Astrocyte (in vitro differentiated cells and primary cell): ENCODE measurements at regions not wholly inside any gene's neighbourhood (a gene's known extent, or its start where the extent isn't known, plus 50 kb on each side); places are given as distances from the start of the nearest gene placed in this dataset.

ENCODE experiments used
- DNase-seq: peaks from one replicate; pipeline ENCODE4 v3.0.0-alpha.2; 2010; ENCODE audit warnings: low read depth
- FAIRE-seq: peaks from 2 replicates; lab custom pipeline; 2011; peaks lifted over from hg19 to GRCh38; lab: Jason Lieb, UNC
- H2AFZ ChIP-seq: 2 replicates; pipeline ENCODE4 v1.6.0; 2012; ENCODE audit warnings: low read depth, low read length, inconsistent platforms
- H3K27ac ChIP-seq: 2 replicates; pipeline ENCODE4 v1.5.1; 2011; ENCODE audit warnings: low read depth, low read length, inconsistent platforms
- H3K27me3 ChIP-seq: 2 replicates; pipeline ENCODE4 v1.6.0; 2011; ENCODE audit warnings: low read length, inconsistent platforms; ENCODE audit not compliant: insufficient read depth
- H3K36me3 ChIP-seq: 2 replicates; pipeline ENCODE4 v1.5.1; 2011; ENCODE audit warnings: low read length, inconsistent platforms; ENCODE audit not compliant: insufficient read depth
- H3K4me1 ChIP-seq: 2 replicates; pipeline ENCODE4 v1.5.1; 2011; ENCODE audit warnings: low read length, inconsistent platforms; ENCODE audit not compliant: insufficient read depth
- H3K4me2 ChIP-seq: 2 replicates; pipeline ENCODE4 v1.6.0; 2012; ENCODE audit warnings: low read length, inconsistent platforms
- H3K4me3 ChIP-seq: 2 replicates; pipeline ENCODE4 v1.5.1; 2011; ENCODE audit warnings: low read depth, mild to moderate bottlenecking, low read length, inconsistent platforms; ENCODE audit not compliant: insufficient read depth
- H3K79me2 ChIP-seq: 2 replicates; pipeline ENCODE4 v1.6.0; 2012; ENCODE audit warnings: mild to moderate bottlenecking, low read length, inconsistent platforms; ENCODE audit not compliant: insufficient read depth
- H3K9ac ChIP-seq: 2 replicates; pipeline ENCODE4 v1.6.0; 2012; ENCODE audit warnings: mild to moderate bottlenecking, low read length, inconsistent platforms
- H3K9me3 ChIP-seq: 2 replicates; pipeline ENCODE4 v1.5.1; 2012; ENCODE audit warnings: low read depth, mild to moderate bottlenecking, low read length, inconsistent platforms; ENCODE audit not compliant: insufficient read depth
- H4K20me1 ChIP-seq: 2 replicates; pipeline ENCODE4 v1.6.0; 2012; ENCODE audit warnings: low read length, inconsistent platforms; ENCODE audit not compliant: insufficient read depth
- H3K27ac Mint-ChIP-seq: one replicate; pipeline ENCODE4 v1.8.0; 2021; ENCODE audit warnings: mild to moderate bottlenecking, mixed read lengths; ENCODE audit not compliant: unreplicated experiment
- H3K27me3 Mint-ChIP-seq: one replicate; pipeline ENCODE4 v1.8.0; 2021; ENCODE audit warnings: low read depth, mixed read lengths; ENCODE audit not compliant: unreplicated experiment
- H3K36me3 Mint-ChIP-seq: one replicate; pipeline ENCODE4 v1.8.0; 2021; ENCODE audit warnings: low read depth, mixed read lengths; ENCODE audit not compliant: unreplicated experiment
- H3K4me1 Mint-ChIP-seq: one replicate; pipeline ENCODE4 v1.8.0; 2021; ENCODE audit warnings: low read depth, mixed read lengths; ENCODE audit not compliant: unreplicated experiment
- H3K4me3 Mint-ChIP-seq: one replicate; pipeline ENCODE4 v1.8.0; 2021; ENCODE audit warnings: mild to moderate bottlenecking, moderate library complexity, mixed read lengths; ENCODE audit not compliant: unreplicated experiment
- H3K9me3 Mint-ChIP-seq: one replicate; pipeline ENCODE4 v1.8.0; 2021; ENCODE audit warnings: mild to moderate bottlenecking, mixed read lengths; ENCODE audit not compliant: unreplicated experiment
- CTCF ChIP-seq: IDR thresholded peaks from 2 replicates; pipeline ENCODE4 v1.5.1; 2011; ENCODE audit warnings: low read depth, mild to moderate bottlenecking, inconsistent platforms, low read length, moderate library complexity; ENCODE audit not compliant: insufficient read depth
- EZH2 ChIP-seq: IDR thresholded peaks from 2 replicates; pipeline ENCODE4 v1.6.1; 2012; ENCODE audit warnings: mild to moderate bottlenecking, low read length, inconsistent platforms; ENCODE audit not compliant: insufficient read depth

- H3K4me1 Mint-ChIP-seq, result peaks cover 11% of the 10 kb centered on the region
- no peak for FAIRE-seq
- H3K27ac ChIP-seq, result no peak overlapping the region
Observed at GRCh38 chr6:25051083-25051482, 115.3 kb upstream of the RIPOR2 start.

GRCh38 chr6:25052181-25052580 lies 116.4 kb upstream of the RIPOR2 start:
- peaks cover 2% of the 10 kb centered on the region for H3K36me3 Mint-ChIP-seq
- no peaks in the 10 kb centered on the region for H3K36me3 ChIP-seq
- H3K27ac Mint-ChIP-seq, result no peak overlapping the region
- no peak for FAIRE-seq
- no peak overlapping the region for H3K4me3 Mint-ChIP-seq
- no peak overlapping the region for H3K9ac ChIP-seq
- no peak for TF ChIP-seq CTCF
- TF ChIP-seq EZH2, result no peak
- H3K4me2 ChIP-seq, result no peak overlapping the region
- no peaks in the 10 kb centered on the region for H3K27me3 Mint-ChIP-seq
- H3K9me3 Mint-ChIP-seq, result no peaks in the 10 kb centered on the region
- H3K79me2 ChIP-seq, result no peaks in the 10 kb centered on the region
- no peak overlapping the region for H3K4me3 ChIP-seq
- H3K4me1 ChIP-seq, result peaks cover 24% of the 10 kb centered on the region
- DNase-seq, result no peak
- no peak overlapping the region for H2AFZ ChIP-seq
- no peaks in the 10 kb centered on the region for H3K9me3 ChIP-seq
- peaks cover 11% of the 10 kb centered on the region for H3K4me1 Mint-ChIP-seq
- no peak overlapping the region for H3K27ac ChIP-seq
- no peaks in the 10 kb centered on the region for H4K20me1 ChIP-seq
- H3K27me3 ChIP-seq, result no peaks in the 10 kb centered on the region

More at GRCh38 chr6:25051083-25051482, 115.3 kb upstream of the RIPOR2 start:
- DNase-seq, result no peak
- H2AFZ ChIP-seq, result no peak overlapping the region
- no peaks in the 10 kb centered on the region for H3K79me2 ChIP-seq
- H3K36me3 ChIP-seq, result no peaks in the 10 kb centered on the region
- Mint-ChIP-seq H3K36me3 (peaks cover 2% of the 10 kb centered on the region), H3K9me3 (no peaks in the 10 kb centered on the region), H3K27me3 (no peaks in the 10 kb centered on the region), H3K27ac (no peak overlapping the region), H3K4me3 (no peak overlapping the region)
- no peak overlapping the region for H3K9ac ChIP-seq
- peaks cover 24% of the 10 kb centered on the region for H3K4me1 ChIP-seq
- no peak for TF ChIP-seq EZH2
- no peaks in the 10 kb centered on the region for H3K27me3 ChIP-seq
- H3K9me3 ChIP-seq, result no peaks in the 10 kb centered on the region
- H4K20me1 ChIP-seq, result no peaks in the 10 kb centered on the region
- H3K4me2 ChIP-seq, result no peak overlapping the region
- no peak overlapping the region for H3K4me3 ChIP-seq

- H3K27ac ChIP-seq, result peak overlapping the region; percentile 87
Observed at GRCh38 chr6:25053875-25054371, 118.2 kb upstream of the RIPOR2 start.

More at GRCh38 chr6:25053875-25054371, 118.2 kb upstream of the RIPOR2 start:
- TF ChIP-seq CTCF (no peak), EZH2 (no peak)
- H3K4me2 ChIP-seq, result peak overlapping the region; percentile 63
- peak overlapping the region; percentile 35 for H3K9ac ChIP-seq
- Mint-ChIP-seq H3K4me1 (peaks cover 11% of the 10 kb centered on the region), H3K9me3 (no peaks in the 10 kb centered on the region), H3K4me3 (no peak overlapping the region), H3K27ac (peak overlapping the region; percentile 23), H3K36me3 (peaks cover 2% of the 10 kb centered on the region), H3K27me3 (no peaks in the 10 kb centered on the region)
- H2AFZ ChIP-seq, result peak overlapping the region; percentile 7
- FAIRE-seq (no peak), DNase-seq (peak; percentile 88)
- H4K20me1 ChIP-seq, result no peaks in the 10 kb centered on the region
- no peaks in the 10 kb centered on the region for H3K36me3 ChIP-seq
- no peak overlapping the region for H3K4me3 ChIP-seq
- peaks cover 24% of the 10 kb centered on the region for H3K4me1 ChIP-seq
- H3K9me3 ChIP-seq, result no peaks in the 10 kb centered on the region
- no peaks in the 10 kb centered on the region for H3K27me3 ChIP-seq
- H3K79me2 ChIP-seq, result no peaks in the 10 kb centered on the region
